ENCODE measurements at regions not wholly inside any gene's neighbourhood (a gene's known extent, or its start where the extent isn't known, plus 50 kb on each side); places are given as distances from the start of the nearest gene placed in this dataset.

DNA sequence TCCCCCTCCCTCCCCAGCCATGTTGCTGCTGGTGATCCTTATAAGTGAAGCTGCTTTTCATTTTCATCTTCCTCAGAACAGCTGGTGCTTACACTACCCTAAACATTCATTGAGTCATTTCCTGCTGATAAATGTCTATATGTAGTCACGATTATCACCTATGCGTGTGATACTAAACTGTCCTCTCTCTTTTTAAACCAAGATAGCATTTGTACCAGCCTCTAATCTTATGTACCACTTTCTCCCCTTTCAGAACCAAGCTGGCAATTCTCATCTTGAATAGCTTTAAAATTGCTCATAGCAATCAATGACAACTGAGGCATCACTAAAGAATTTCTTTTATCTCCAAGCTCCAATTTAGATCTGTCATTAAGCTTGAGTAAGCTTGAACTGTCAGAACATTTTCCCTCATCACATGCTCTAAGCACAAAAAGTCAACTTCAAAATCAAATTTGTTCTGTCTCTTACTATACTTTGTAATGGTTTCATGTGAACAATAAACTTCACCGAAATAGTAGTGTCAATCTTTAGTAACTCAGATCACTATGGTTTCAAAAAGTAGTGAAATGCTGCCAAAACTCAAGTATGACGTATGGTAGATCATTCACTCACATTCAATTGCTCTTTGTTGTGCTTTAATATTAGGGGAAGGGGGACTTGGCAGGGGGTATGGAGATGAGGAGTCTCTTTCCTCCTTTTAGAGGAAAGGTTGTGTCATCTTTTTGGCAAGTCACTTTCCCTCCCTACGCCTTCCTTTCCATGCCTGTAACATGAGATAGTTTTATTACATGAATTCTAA is 178.1 kb upstream of the NOVA1 start:
- no peak for TF ChIP-seq POLR2A (IDR thresholded peaks at IDR 0.05; ENCODE audit: low read length)
- TF ChIP-seq GATA1 (IDR thresholded peaks at IDR 0.05; ENCODE audit: low read depth, low read length): no peak
